Keratinocyte (primary cell): ENCODE measurements at regions not wholly inside any gene's neighbourhood (a gene's known extent, or its start where the extent isn't known, plus 50 kb on each side); places are given as distances from the start of the nearest gene placed in this dataset.

Source experiments
- DNase-seq: peaks from one replicate; pipeline ENCODE4 v3.0.0-alpha.2; 2011; ENCODE audit warnings: low read depth, missing footprints, low spot score
- FAIRE-seq: peaks from 2 replicates; lab custom pipeline; 2011; peaks lifted over from hg19 to GRCh38; lab: Jason Lieb, UNC
- H2AFZ ChIP-seq: 2 replicates; pipeline ENCODE4 v1.6.0; 2012; ENCODE audit warnings: low read length, control low read depth, inconsistent platforms; ENCODE audit not compliant: control insufficient read depth
- H3K27ac ChIP-seq: 2 replicates; pipeline ENCODE4 v1.5.1; 2011; ENCODE audit warnings: low read length; ENCODE audit not compliant: control insufficient read depth, insufficient read depth
- H3K27me3 ChIP-seq: 3 replicates; pipeline ENCODE4 v1.6.0; 2011; ENCODE audit warnings: low read length; ENCODE audit not compliant: control insufficient read depth, insufficient read depth; ENCODE audit errors: extremely low read depth
- H3K36me3 ChIP-seq, 2 experiments: 2 replicates in 1 of 2; 3 replicates in 1 of 2; pipeline ENCODE4 v1.5.1; 2011; ENCODE audit warnings: low read length in 2 of 2, mild to moderate bottlenecking in 1 of 2; ENCODE audit not compliant: control insufficient read depth in 2 of 2, insufficient read depth in 2 of 2; ENCODE audit errors: extremely low read depth in 1 of 2
- H3K4me1 ChIP-seq: 3 replicates; pipeline ENCODE4 v1.5.1; 2011; ENCODE audit warnings: low read length; ENCODE audit not compliant: control insufficient read depth, insufficient read depth; ENCODE audit errors: extremely low read depth
- H3K4me2 ChIP-seq: 3 replicates; pipeline ENCODE4 v1.6.0; 2011; ENCODE audit warnings: low read depth, low read length; ENCODE audit not compliant: control insufficient read depth, insufficient read depth; ENCODE audit errors: extremely low read depth
- H3K4me3 ChIP-seq, 3 experiments: fragments of 200-600 bp in 1 of 3; sonication (generic) in 1 of 3; 2 replicates in 2 of 3; 3 replicates in 1 of 3; pipeline ENCODE4 v1.5.1; 2011 to 2016; ENCODE audit warnings: low read length in 3 of 3, mild to moderate bottlenecking in 3 of 3, control low read depth in 2 of 3, inconsistent platforms in 1 of 3, low read depth in 1 of 3, mixed read lengths in 1 of 3, mixed run types in 1 of 3, moderate library complexity in 1 of 3; ENCODE audit not compliant: control insufficient read depth in 2 of 3, insufficient read depth in 2 of 3; ENCODE audit errors: extremely low read depth in 1 of 3
- H3K79me2 ChIP-seq: 2 replicates; pipeline ENCODE4 v1.6.0; 2012; ENCODE audit warnings: low read length; ENCODE audit not compliant: control insufficient read depth, insufficient read depth
- H3K9ac ChIP-seq: 3 replicates; pipeline ENCODE4 v1.6.0; 2011; ENCODE audit warnings: low read length; ENCODE audit not compliant: control insufficient read depth, insufficient read depth; ENCODE audit errors: extremely low read depth
- H3K9me1 ChIP-seq: 3 replicates; pipeline ENCODE4 v1.6.0; 2011; ENCODE audit warnings: low read length; ENCODE audit not compliant: control insufficient read depth, insufficient read depth; ENCODE audit errors: extremely low read depth
- H3K9me3 ChIP-seq: 2 replicates; pipeline ENCODE4 v1.5.1; 2012; ENCODE audit warnings: low read depth, low read length; ENCODE audit not compliant: control insufficient read depth
- H4K20me1 ChIP-seq: 3 replicates; pipeline ENCODE4 v1.6.0; 2011; ENCODE audit warnings: low read length; ENCODE audit not compliant: control insufficient read depth, insufficient read depth; ENCODE audit errors: extremely low read depth
- EZH2 ChIP-seq: IDR thresholded peaks from one replicate; pipeline ENCODE4 v1.6.1; 2012; ENCODE audit warnings: inconsistent platforms, mild to moderate bottlenecking, low read length, moderate library complexity
- dilution Hi-C: fragments of 300-500 bp; cut with MboI; formaldehyde crosslinking; loops from one replicate; pipeline ENCODE4 v1.7.0; 2020; ENCODE audit warnings: low sequenced_read_pairs; ENCODE audit not compliant: extremely low pct_ligation_motif_present
- TF ChIP-seq, protein P1 (sequence below), 3 experiments: IDR thresholded peaks in 1 of 3; conservative IDR thresholded peaks in 1 of 3; optimal IDR thresholded peaks in 1 of 3; 2 replicates in 2 of 3; 3 replicates in 1 of 3; pipeline versions ENCODE3 to v1.5.1; 2011; ENCODE audit warnings: low read length in 3 of 3, mild to moderate bottlenecking in 3 of 3, moderate library complexity in 2 of 3, control low read depth in 1 of 3, inconsistent platforms in 1 of 3; ENCODE audit not compliant: insufficient read depth in 2 of 3; ENCODE audit errors: extremely low read depth in 1 of 3

DNA sequence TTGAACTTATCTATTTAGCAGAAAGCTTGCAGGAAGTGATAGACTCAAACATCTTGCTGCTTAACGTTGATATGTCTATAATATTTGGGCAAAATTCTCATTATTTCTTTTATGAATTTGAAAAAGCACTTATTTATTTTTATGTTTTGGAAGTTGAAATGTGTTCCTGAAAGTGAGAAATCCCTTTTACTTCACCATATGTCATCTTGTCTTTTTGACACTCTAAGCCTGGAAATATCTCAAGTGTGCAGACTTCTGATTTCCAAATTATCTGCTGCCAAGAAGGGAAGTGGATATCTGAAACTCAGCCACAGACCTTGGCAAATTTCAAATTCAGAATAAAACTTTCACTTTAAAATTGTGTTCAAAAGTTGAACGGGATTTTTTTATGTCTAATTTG is 368.7 kb upstream of the MANEA start:
- H3K4me1 ChIP-seq, result no peaks in the 10 kb centered on the region
- H3K4me2 ChIP-seq, result no peak overlapping the region
- H3K27ac ChIP-seq, result no peak overlapping the region
- no peak overlapping the region for H2AFZ ChIP-seq
- FAIRE-seq (no peak), DNase-seq (no peak)
- no peak overlapping the region for H3K4me3 ChIP-seq
- H3K9me1 ChIP-seq, result no peaks in the 10 kb centered on the region
- H3K36me3 ChIP-seq, result no peaks in the 10 kb centered on the region
- TF ChIP-seq EZH2, result no peak
- TF ChIP-seq, protein P1, sequence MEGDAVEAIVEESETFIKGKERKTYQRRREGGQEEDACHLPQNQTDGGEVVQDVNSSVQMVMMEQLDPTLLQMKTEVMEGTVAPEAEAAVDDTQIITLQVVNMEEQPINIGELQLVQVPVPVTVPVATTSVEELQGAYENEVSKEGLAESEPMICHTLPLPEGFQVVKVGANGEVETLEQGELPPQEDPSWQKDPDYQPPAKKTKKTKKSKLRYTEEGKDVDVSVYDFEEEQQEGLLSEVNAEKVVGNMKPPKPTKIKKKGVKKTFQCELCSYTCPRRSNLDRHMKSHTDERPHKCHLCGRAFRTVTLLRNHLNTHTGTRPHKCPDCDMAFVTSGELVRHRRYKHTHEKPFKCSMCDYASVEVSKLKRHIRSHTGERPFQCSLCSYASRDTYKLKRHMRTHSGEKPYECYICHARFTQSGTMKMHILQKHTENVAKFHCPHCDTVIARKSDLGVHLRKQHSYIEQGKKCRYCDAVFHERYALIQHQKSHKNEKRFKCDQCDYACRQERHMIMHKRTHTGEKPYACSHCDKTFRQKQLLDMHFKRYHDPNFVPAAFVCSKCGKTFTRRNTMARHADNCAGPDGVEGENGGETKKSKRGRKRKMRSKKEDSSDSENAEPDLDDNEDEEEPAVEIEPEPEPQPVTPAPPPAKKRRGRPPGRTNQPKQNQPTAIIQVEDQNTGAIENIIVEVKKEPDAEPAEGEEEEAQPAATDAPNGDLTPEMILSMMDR (optimal IDR thresholded peaks at IDR 0.05 in 1 of 3, IDR thresholded peaks at IDR 0.05 in 1 of 3, conservative IDR thresholded peaks at IDR 0.05 in 1 of 3; ENCODE audit: extremely low read depth in 1 of 3, insufficient read depth in 2 of 3, low read length in 3 of 3), result no peak
- no peaks in the 10 kb centered on the region for H3K9me3 ChIP-seq
- no peaks in the 10 kb centered on the region for H3K79me2 ChIP-seq
- no peaks in the 10 kb centered on the region for H4K20me1 ChIP-seq
- dilution Hi-C loops, result no loop called here
- no peaks in the 10 kb centered on the region for H3K27me3 ChIP-seq
- no peak overlapping the region for H3K9ac ChIP-seq

DNA sequence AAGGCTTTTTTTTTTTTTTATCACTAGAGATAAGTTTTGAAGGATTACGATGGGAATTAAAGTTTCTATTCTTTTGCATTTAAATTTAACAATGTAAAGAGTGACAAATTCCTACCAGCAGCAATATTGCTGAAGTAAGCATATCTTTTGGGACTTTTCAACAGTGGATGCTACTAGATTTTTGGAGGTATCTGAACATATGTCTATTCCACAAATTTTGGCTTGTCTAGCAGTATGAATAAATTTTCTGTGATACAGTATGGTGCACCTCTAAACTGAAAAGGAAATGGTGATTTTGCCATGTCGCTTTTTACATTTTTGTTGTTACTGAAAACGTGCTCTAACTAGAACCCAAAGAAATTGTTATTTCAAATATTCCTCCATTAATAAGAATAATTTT is 368.3 kb upstream of the MANEA start:
- no peak overlapping the region for H3K27ac ChIP-seq
- no peak overlapping the region for H3K4me3 ChIP-seq
- no peaks in the 10 kb centered on the region for H3K9me1 ChIP-seq
- no peak overlapping the region for H3K9ac ChIP-seq
- dilution Hi-C loops, result no loop called here
- no peaks in the 10 kb centered on the region for H3K27me3 ChIP-seq
- no peaks in the 10 kb centered on the region for H4K20me1 ChIP-seq
- no peaks in the 10 kb centered on the region for H3K9me3 ChIP-seq
- no peak overlapping the region for H3K4me2 ChIP-seq
- no peaks in the 10 kb centered on the region for H3K79me2 ChIP-seq
- DNase-seq, result no peak
- H3K36me3 ChIP-seq, result no peaks in the 10 kb centered on the region
- no peak for TF ChIP-seq EZH2
- TF ChIP-seq, protein P1 (optimal IDR thresholded peaks at IDR 0.05 in 1 of 3, IDR thresholded peaks at IDR 0.05 in 1 of 3, conservative IDR thresholded peaks at IDR 0.05 in 1 of 3; ENCODE audit: extremely low read depth in 1 of 3, insufficient read depth in 2 of 3, low read length in 3 of 3), result no peak
- no peak overlapping the region for H2AFZ ChIP-seq
- FAIRE-seq, result no peak
- no peaks in the 10 kb centered on the region for H3K4me1 ChIP-seq
